WI38 (cell line): ENCODE measurements at regions not wholly inside any gene's neighbourhood (a gene's known extent, or its start where the extent isn't known, plus 50 kb on each side); places are given as distances from the start of the nearest gene placed in this dataset.

Source experiments
- H3K4me3 ChIP-seq: 2 replicates; pipeline ENCODE4 v1.5.1; 2011; ENCODE audit warnings: low read depth, mild to moderate bottlenecking, control low read depth, low read length
- CTCF ChIP-seq: IDR thresholded peaks from 2 replicates; pipeline ENCODE4 v1.5.1; 2012; ENCODE audit warnings: low read depth, mild to moderate bottlenecking, control low read depth, low read length

- H3K4me3 ChIP-seq = no peak overlapping the region
- TF ChIP-seq CTCF = no peak
These were observed 246.9 kb downstream of the ACTR3B start for GRCh38 chr7:153006452-153006851.

- TF ChIP-seq CTCF = no peak
- no peak overlapping the region for H3K4me3 ChIP-seq
These were observed 247.4 kb downstream of the ACTR3B start for GRCh38 chr7:153006911-153007310.

- no peak overlapping the region for H3K4me3 ChIP-seq
These were observed 250.9 kb downstream of the ACTR3B start for GRCh38 chr7:153010416-153010815.

GRCh38 chr7:153012203-153012602 is 252.7 kb downstream of the ACTR3B start:
- TF ChIP-seq CTCF = no peak

More at GRCh38 chr7:153010416-153010815, 250.9 kb downstream of the ACTR3B start:
- TF ChIP-seq CTCF = no peak

GRCh38 chr7:153017223-153017622 is 257.7 kb downstream of the ACTR3B start:
- no peak for TF ChIP-seq CTCF
- no peak overlapping the region for H3K4me3 ChIP-seq

More at GRCh38 chr7:153012203-153012602, 252.7 kb downstream of the ACTR3B start:
- no peak overlapping the region for H3K4me3 ChIP-seq

GRCh38 chr7:153021542-153021941 is 262.0 kb downstream of the ACTR3B start:
- no peak overlapping the region for H3K4me3 ChIP-seq
- TF ChIP-seq CTCF = no peak

GRCh38 chr7:153022475-153023193 is 263.1 kb downstream of the ACTR3B start:
- TF ChIP-seq CTCF = no peak

More at GRCh38 chr7:153022475-153023193, 263.1 kb downstream of the ACTR3B start:
- no peak overlapping the region for H3K4me3 ChIP-seq
